SK-N-SH treated with all-trans-retinoic acid at 6 μM for 48 hours (cell line): ENCODE measurements at regions not wholly inside any gene's neighbourhood (a gene's known extent, or its start where the extent isn't known, plus 50 kb on each side); places are given as distances from the start of the nearest gene placed in this dataset.

ENCODE experiments used
- ARNTL ChIP-seq: fragments of 450-650 bp; formaldehyde crosslinking; IDR thresholded peaks from 2 replicates; pipeline ENCODE4 v1.5.0; 2020; ENCODE audit warnings: low read depth, mild to moderate bottlenecking, moderate library complexity, borderline replicate concordance
- BACH2 ChIP-seq: fragments of 250-450 bp; sonication (Bioruptor Pico); IDR thresholded peaks from 2 replicates; pipeline ENCODE4 v1.9.0; 2021; ENCODE audit warnings: mild to moderate bottlenecking, borderline replicate concordance
- CREB5 ChIP-seq: fragments of 250-450 bp; sonication (Bioruptor Pico); IDR thresholded peaks from 2 replicates; pipeline ENCODE4 v1.5.1; 2020; ENCODE audit warnings: low read depth, mild to moderate bottlenecking, moderate library complexity
- ESRRG ChIP-seq: fragments of 250-450 bp; sonication (Bioruptor Pico); IDR thresholded peaks from 2 replicates; pipeline ENCODE4 v1.6.1; 2021; ENCODE audit warnings: mild to moderate bottlenecking
- OSR1 ChIP-seq: fragments of 250-450 bp; sonication (Bioruptor Pico); IDR thresholded peaks from 2 replicates; pipeline ENCODE4 v1.8.0; 2022; ENCODE audit warnings: moderate library complexity, mild to moderate bottlenecking, inconsistent platforms
- PATZ1 ChIP-seq: fragments of 250-450 bp; sonication (Bioruptor Pico); IDR thresholded peaks from 2 replicates; pipeline ENCODE4 v1.8.0; 2020; ENCODE audit warnings: mild to moderate bottlenecking, moderate library complexity, borderline replicate concordance
- PPARA ChIP-seq: fragments of 250-450 bp; sonication (Bioruptor Pico); IDR thresholded peaks from 2 replicates; pipeline ENCODE4 v1.5.0; 2020; ENCODE audit warnings: mild to moderate bottlenecking, borderline replicate concordance
- RARB ChIP-seq: fragments of 250-450 bp; sonication (Bioruptor Pico); IDR thresholded peaks from 2 replicates; pipeline ENCODE4 v1.8.0; 2021; ENCODE audit warnings: mild to moderate bottlenecking, moderate library complexity
- SNAI2 ChIP-seq: fragments of 250-450 bp; sonication (Bioruptor Pico); IDR thresholded peaks from 2 replicates; pipeline ENCODE4 v1.5.0; 2020; ENCODE audit warnings: mild to moderate bottlenecking, moderate library complexity
- TCF4 ChIP-seq: fragments of 250-450 bp; sonication (Bioruptor Pico); IDR thresholded peaks from 2 replicates; pipeline ENCODE4 v1.8.0; 2021; ENCODE audit warnings: mild to moderate bottlenecking, moderate library complexity, borderline replicate concordance
- TOX ChIP-seq: fragments of 250-450 bp; sonication (Bioruptor Pico); IDR thresholded peaks from 2 replicates; pipeline ENCODE4 v1.8.0; 2021; ENCODE audit warnings: mild to moderate bottlenecking, moderate library complexity, borderline replicate concordance
- ZC3H10 ChIP-seq: fragments of 250-450 bp; sonication (Bioruptor Pico); IDR thresholded peaks from 2 replicates; pipeline ENCODE4 v1.5.1; 2021; ENCODE audit warnings: mild to moderate bottlenecking, moderate library complexity
- ZNF565 ChIP-seq: fragments of 450-650 bp; formaldehyde crosslinking; conservative IDR thresholded peaks from 2 replicates; pipeline ENCODE4 v1.5.0; 2020; ENCODE audit warnings: low read depth, mild to moderate bottlenecking, moderate library complexity

GRCh38 chr14:53432378-53432802 is 279.3 kb upstream of the DDHD1 start:
- TF ChIP-seq PATZ1 (no peak), ZNF565 (CRISPR knock-in tag) (no peak), BACH2 (CRISPR knock-in tag) (no peak), ARNTL (CRISPR knock-in tag) (no peak), ZC3H10 (no peak), CREB5 (CRISPR knock-in tag) (no peak), TOX (CRISPR knock-in tag) (no peak), OSR1 (CRISPR knock-in tag) (no peak), SNAI2 (CRISPR knock-in tag) (no peak), PPARA (CRISPR knock-in tag) (no peak), ESRRG (CRISPR knock-in tag) (no peak), RARB (CRISPR knock-in tag) (no peak), TCF4 (CRISPR knock-in tag) (no peak)
